SK-N-SH treated with all-trans-retinoic acid at 6 μM for 48 hours (cell line): ENCODE measurements at regions not wholly inside any gene's neighbourhood (a gene's known extent, or its start where the extent isn't known, plus 50 kb on each side); places are given as distances from the start of the nearest gene placed in this dataset.
A peak's percentile ranks its signal among the peaks of the same experiment; 100 is the strongest.

Experiments used
- OSR1 ChIP-seq: fragments of 250-450 bp; sonication (Bioruptor Pico); IDR thresholded peaks from 2 replicates; pipeline ENCODE4 v1.8.0; 2022; ENCODE audit warnings: moderate library complexity, mild to moderate bottlenecking, inconsistent platforms
- SNAI2 ChIP-seq: fragments of 250-450 bp; sonication (Bioruptor Pico); IDR thresholded peaks from 2 replicates; pipeline ENCODE4 v1.5.0; 2020; ENCODE audit warnings: mild to moderate bottlenecking, moderate library complexity
- ZFP3 ChIP-seq: fragments of 250-450 bp; sonication (Bioruptor Pico); IDR thresholded peaks from 2 replicates; pipeline ENCODE4 v1.5.0; 2020; ENCODE audit warnings: mild to moderate bottlenecking, moderate library complexity
- ZFP30 ChIP-seq: fragments of 450-650 bp; formaldehyde crosslinking; IDR thresholded peaks from 2 replicates; pipeline ENCODE4 v1.5.0; 2022; ENCODE audit warnings: mild to moderate bottlenecking, moderate library complexity
- ZNF565 ChIP-seq: fragments of 450-650 bp; formaldehyde crosslinking; conservative IDR thresholded peaks from 2 replicates; pipeline ENCODE4 v1.5.0; 2020; ENCODE audit warnings: low read depth, mild to moderate bottlenecking, moderate library complexity
- TF ChIP-seq, protein P1 (sequence below): fragments of 250-450 bp; sonication (Bioruptor Pico); IDR thresholded peaks from 2 replicates; pipeline ENCODE4 v1.5.0; 2020; ENCODE audit warnings: mild to moderate bottlenecking, moderate library complexity

- no peak for TF ChIP-seq OSR1 (CRISPR knock-in tag)
- peak; percentile 85 for TF ChIP-seq ZFP3
- TF ChIP-seq SNAI2 = no peak
- TF ChIP-seq ZNF565 (CRISPR knock-in tag) = no peak
- no peak for TF ChIP-seq ZFP30 (CRISPR knock-in tag)
- TF ChIP-seq, protein P1, sequence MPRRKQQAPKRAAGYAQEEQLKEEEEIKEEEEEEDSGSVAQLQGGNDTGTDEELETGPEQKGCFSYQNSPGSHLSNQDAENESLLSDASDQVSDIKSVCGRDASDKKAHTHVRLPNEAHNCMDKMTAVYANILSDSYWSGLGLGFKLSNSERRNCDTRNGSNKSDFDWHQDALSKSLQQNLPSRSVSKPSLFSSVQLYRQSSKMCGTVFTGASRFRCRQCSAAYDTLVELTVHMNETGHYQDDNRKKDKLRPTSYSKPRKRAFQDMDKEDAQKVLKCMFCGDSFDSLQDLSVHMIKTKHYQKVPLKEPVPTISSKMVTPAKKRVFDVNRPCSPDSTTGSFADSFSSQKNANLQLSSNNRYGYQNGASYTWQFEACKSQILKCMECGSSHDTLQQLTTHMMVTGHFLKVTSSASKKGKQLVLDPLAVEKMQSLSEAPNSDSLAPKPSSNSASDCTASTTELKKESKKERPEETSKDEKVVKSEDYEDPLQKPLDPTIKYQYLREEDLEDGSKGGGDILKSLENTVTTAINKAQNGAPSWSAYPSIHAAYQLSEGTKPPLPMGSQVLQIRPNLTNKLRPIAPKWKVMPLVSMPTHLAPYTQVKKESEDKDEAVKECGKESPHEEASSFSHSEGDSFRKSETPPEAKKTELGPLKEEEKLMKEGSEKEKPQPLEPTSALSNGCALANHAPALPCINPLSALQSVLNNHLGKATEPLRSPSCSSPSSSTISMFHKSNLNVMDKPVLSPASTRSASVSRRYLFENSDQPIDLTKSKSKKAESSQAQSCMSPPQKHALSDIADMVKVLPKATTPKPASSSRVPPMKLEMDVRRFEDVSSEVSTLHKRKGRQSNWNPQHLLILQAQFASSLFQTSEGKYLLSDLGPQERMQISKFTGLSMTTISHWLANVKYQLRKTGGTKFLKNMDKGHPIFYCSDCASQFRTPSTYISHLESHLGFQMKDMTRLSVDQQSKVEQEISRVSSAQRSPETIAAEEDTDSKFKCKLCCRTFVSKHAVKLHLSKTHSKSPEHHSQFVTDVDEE (CRISPR knock-in tag) = no peak
Observed at GRCh38 chr14:97143011-97143410, 345.8 kb downstream of the VRK1 start.
